ENCODE measurements at regions not wholly inside any gene's neighbourhood (a gene's known extent, or its start where the extent isn't known, plus 50 kb on each side); places are given as distances from the start of the nearest gene placed in this dataset.

DNA sequence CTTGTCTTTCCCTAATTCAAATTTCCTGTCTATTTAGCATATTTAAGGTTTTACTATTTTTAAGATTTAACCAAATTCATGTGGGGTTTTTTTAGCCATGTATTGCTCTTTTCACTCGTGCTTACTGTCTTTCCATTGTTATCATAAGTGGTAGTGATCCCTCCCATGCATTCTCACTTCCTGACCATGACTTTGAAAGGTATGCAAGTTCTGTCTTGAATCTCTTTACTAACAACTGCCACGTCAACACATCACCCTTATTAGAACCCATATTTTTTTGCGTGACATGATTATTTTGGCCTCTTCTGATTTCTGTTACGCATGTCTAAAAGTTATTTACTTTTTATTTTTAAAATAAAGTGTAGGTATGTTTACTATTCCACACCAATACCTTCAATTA lies 94.7 kb upstream of the CDH6 start:
- Histone ChIP-seq H3K36me3 (ENCODE audit: control insufficient read depth, insufficient read depth, low read length) (no peaks in the 10 kb centered on the region), H3K27me3 (replicated peaks; ENCODE audit: control insufficient read depth, insufficient read depth, low read length) (no peaks in the 10 kb centered on the region), H3K4me3 (replicated peaks; ENCODE audit: low read depth, low read length) (no peak overlapping the region)
- DNase-seq (ENCODE audit: extremely low read depth, insufficient read length): no peak
- TF ChIP-seq, protein P1, sequence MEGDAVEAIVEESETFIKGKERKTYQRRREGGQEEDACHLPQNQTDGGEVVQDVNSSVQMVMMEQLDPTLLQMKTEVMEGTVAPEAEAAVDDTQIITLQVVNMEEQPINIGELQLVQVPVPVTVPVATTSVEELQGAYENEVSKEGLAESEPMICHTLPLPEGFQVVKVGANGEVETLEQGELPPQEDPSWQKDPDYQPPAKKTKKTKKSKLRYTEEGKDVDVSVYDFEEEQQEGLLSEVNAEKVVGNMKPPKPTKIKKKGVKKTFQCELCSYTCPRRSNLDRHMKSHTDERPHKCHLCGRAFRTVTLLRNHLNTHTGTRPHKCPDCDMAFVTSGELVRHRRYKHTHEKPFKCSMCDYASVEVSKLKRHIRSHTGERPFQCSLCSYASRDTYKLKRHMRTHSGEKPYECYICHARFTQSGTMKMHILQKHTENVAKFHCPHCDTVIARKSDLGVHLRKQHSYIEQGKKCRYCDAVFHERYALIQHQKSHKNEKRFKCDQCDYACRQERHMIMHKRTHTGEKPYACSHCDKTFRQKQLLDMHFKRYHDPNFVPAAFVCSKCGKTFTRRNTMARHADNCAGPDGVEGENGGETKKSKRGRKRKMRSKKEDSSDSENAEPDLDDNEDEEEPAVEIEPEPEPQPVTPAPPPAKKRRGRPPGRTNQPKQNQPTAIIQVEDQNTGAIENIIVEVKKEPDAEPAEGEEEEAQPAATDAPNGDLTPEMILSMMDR (IDR thresholded peaks at IDR 0.05; ENCODE audit: insufficient read depth, low read length, poor library complexity, severe bottlenecking): no peak

DNA sequence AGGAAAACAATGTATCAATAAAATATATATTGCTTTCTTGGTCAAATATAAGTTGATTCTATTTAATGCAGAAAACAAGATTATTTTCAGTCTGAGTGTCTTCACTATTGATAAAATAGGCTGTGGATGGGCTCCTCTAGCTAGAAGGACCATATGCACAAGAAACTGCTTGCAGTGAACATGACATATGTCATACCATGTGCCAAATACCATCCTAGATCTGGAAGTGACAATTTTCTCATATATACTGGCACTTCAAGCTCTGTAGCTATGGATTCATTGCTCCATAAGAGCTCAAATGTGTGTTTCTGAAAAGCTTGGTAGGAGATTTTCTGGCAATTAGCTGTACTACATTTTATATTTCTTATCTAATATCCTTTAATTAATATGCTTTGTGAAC lies 95.6 kb upstream of the CDH6 start:
- no peak for DNase-seq (ENCODE audit: extremely low read depth, insufficient read length)
- Histone ChIP-seq H3K27me3 (replicated peaks; ENCODE audit: control insufficient read depth, insufficient read depth, low read length) (no peaks in the 10 kb centered on the region), H3K36me3 (ENCODE audit: control insufficient read depth, insufficient read depth, low read length) (no peaks in the 10 kb centered on the region), H3K4me3 (replicated peaks; ENCODE audit: low read depth, low read length) (no peak overlapping the region)
- TF ChIP-seq, protein P1 (IDR thresholded peaks at IDR 0.05; ENCODE audit: insufficient read depth, low read length, poor library complexity, severe bottlenecking): no peak

DNA sequence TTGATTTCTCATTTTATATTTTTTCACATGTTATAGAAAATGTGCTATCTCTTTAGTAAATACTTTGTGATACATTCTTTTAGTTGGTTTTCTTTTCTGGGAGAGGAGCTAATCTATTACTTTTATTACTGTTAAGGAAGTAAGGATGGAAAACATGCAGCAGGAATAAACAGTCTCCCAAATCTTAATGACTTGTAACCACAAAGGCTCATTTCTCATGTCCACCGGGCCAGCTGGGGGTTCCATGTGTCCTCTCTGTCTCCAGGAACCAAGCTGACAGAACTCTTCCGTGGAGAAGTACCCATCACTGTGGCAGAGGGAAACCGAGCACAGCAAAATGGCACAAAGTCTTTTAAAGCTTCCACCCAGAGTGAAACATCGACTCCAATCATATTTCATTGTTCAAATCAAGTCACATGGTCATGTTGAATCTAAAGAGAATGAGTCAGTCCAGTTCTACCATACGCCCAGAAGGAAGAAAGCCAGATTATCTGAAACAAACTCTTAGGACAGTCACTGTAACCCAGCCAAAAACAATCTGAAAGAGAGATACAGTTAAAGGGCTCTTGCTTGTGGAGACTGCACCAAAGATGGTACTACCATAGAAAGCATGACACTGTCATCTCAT lies 97.1 kb upstream of the CDH6 start:
- Histone ChIP-seq H3K36me3 (ENCODE audit: control insufficient read depth, insufficient read depth, low read length) (no peaks in the 10 kb centered on the region), H3K27me3 (replicated peaks; ENCODE audit: control insufficient read depth, insufficient read depth, low read length) (no peaks in the 10 kb centered on the region), H3K4me3 (replicated peaks; ENCODE audit: low read depth, low read length) (no peak overlapping the region)
- DNase-seq (ENCODE audit: extremely low read depth, insufficient read length): no peak
- TF ChIP-seq, protein P1 (IDR thresholded peaks at IDR 0.05; ENCODE audit: insufficient read depth, low read length, poor library complexity, severe bottlenecking): no peak

DNA sequence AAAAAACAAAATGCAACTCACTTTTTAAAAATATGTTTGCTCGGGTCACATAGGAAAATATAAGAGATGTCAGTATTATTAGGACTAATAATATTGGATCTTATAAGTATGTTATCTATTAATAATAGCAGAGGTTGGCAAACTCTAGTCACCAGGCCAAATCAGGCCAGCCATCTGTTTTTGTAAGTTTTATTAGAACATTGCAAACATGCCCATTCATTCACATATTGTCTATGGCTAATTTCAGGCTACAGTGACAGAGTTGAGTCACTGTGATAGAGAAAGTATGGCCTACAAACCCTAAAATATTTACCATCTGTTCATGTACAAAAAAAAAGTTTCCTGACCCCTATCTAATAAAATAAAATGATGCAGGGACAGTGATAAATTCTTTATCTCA lies 97.7 kb upstream of the CDH6 start:
- no peak for DNase-seq (ENCODE audit: extremely low read depth, insufficient read length)
- Histone ChIP-seq H3K36me3 (ENCODE audit: control insufficient read depth, insufficient read depth, low read length) (no peaks in the 10 kb centered on the region), H3K27me3 (replicated peaks; ENCODE audit: control insufficient read depth, insufficient read depth, low read length) (no peaks in the 10 kb centered on the region), H3K4me3 (replicated peaks; ENCODE audit: low read depth, low read length) (no peak overlapping the region)
- TF ChIP-seq, protein P1 (IDR thresholded peaks at IDR 0.05; ENCODE audit: insufficient read depth, low read length, poor library complexity, severe bottlenecking): no peak

DNA sequence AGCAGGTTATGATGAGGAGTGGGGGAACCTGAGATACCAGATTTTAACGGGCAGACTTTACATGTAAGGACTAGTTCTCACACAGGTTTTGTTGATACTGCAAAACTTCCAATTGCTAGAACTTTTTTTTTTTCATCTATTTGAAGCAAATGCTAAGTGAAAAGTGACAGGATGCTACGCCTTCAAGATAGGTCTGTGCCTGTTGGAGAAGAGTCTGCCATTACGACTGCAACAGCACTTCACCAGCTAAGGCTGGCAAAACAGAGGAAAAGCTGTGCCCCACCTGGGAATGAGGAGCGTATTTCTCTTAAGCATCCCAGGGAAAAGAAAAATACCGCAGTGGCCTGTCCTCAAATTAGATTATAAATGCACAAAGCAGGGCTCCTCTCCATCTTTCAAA lies 102.0 kb upstream of the CDH6 start:
- no peaks in the 10 kb centered on the region for H3K36me3 ChIP-seq (ENCODE audit: control insufficient read depth, insufficient read depth, low read length)
- TF ChIP-seq, protein P1 (IDR thresholded peaks at IDR 0.05; ENCODE audit: insufficient read depth, low read length, poor library complexity, severe bottlenecking): no peak
- no peaks in the 10 kb centered on the region for H3K27me3 ChIP-seq (replicated peaks; ENCODE audit: control insufficient read depth, insufficient read depth, low read length)
- DNase-seq (ENCODE audit: extremely low read depth, insufficient read length): no peak
- H3K4me3 ChIP-seq (replicated peaks; ENCODE audit: low read depth, low read length): no peak overlapping the region

DNA sequence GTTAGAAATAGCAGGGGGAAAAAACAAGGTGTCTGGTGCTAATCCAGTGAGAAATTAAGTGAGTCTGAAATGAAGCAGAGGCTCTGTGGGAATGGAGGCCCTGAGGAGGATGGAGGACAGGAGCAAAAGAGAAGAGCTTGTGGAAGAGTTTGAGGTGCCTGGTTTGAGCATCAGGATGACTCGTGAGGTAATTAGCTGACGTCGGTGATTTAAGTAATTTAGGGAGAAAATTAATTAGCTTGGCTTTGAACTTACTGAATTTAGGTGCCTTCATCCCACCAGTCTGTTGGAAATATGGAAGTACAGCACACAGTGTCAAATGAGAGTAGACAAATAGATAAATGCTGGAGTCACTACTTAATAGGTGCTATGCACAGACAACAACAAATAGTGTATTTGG lies 103.0 kb upstream of the CDH6 start:
- H3K36me3 ChIP-seq (ENCODE audit: control insufficient read depth, insufficient read depth, low read length): no peaks in the 10 kb centered on the region
- no peak for DNase-seq (ENCODE audit: extremely low read depth, insufficient read length)
- TF ChIP-seq, protein P1 (IDR thresholded peaks at IDR 0.05; ENCODE audit: insufficient read depth, low read length, poor library complexity, severe bottlenecking): no peak
- H3K4me3 ChIP-seq (replicated peaks; ENCODE audit: low read depth, low read length): no peak overlapping the region
- H3K27me3 ChIP-seq (replicated peaks; ENCODE audit: control insufficient read depth, insufficient read depth, low read length): no peaks in the 10 kb centered on the region

Measured in GM06990 (cell line).